ENCODE measurements at regions not wholly inside any gene's neighbourhood (a gene's known extent, or its start where the extent isn't known, plus 50 kb on each side); places are given as distances from the start of the nearest gene placed in this dataset.

DNA sequence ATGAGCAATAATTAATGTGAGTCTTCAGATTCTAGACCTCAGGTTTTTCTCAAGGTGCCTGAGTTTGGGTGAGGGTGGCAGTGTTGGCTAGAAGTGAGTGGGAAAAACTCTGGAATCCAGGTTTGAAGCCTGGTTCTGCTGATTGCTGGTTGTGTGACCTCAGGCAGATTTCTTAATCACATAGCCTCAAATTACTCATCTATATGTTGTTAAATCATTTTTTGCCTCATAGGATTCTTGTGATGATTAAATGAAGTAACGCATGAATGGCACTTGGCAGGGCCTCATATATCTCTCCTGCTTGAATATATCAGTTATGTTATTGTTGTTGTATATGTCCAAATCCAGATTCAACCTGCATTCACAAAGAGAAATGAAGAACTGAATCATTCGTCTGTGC lies 60.5 kb downstream of the NR2F2 start:
- TF ChIP-seq, protein P1, sequence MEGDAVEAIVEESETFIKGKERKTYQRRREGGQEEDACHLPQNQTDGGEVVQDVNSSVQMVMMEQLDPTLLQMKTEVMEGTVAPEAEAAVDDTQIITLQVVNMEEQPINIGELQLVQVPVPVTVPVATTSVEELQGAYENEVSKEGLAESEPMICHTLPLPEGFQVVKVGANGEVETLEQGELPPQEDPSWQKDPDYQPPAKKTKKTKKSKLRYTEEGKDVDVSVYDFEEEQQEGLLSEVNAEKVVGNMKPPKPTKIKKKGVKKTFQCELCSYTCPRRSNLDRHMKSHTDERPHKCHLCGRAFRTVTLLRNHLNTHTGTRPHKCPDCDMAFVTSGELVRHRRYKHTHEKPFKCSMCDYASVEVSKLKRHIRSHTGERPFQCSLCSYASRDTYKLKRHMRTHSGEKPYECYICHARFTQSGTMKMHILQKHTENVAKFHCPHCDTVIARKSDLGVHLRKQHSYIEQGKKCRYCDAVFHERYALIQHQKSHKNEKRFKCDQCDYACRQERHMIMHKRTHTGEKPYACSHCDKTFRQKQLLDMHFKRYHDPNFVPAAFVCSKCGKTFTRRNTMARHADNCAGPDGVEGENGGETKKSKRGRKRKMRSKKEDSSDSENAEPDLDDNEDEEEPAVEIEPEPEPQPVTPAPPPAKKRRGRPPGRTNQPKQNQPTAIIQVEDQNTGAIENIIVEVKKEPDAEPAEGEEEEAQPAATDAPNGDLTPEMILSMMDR (IDR thresholded peaks at IDR 0.05; ENCODE audit: poor library complexity, severe bottlenecking) = no peak
- Histone ChIP-seq H3K4me1 (ENCODE audit: insufficient read depth, poor library complexity, severe bottlenecking) (no peaks in the 10 kb centered on the region), H3K27ac (ENCODE audit: poor library complexity, severe bottlenecking) (no peak overlapping the region), H3K27me3 (ENCODE audit: insufficient read depth, poor library complexity, severe bottlenecking) (peaks cover 46% of the 10 kb centered on the region), H3K4me3 (ENCODE audit: severe bottlenecking) (no peak overlapping the region), H3K36me3 (ENCODE audit: low read depth) (no peaks in the 10 kb centered on the region), H3K9me3 (ENCODE audit: severe bottlenecking) (no peaks in the 10 kb centered on the region)
- ATAC-seq (ENCODE audit: low read depth) (no peak), DNase-seq (ENCODE audit: low spot score) (no peak)

DNA sequence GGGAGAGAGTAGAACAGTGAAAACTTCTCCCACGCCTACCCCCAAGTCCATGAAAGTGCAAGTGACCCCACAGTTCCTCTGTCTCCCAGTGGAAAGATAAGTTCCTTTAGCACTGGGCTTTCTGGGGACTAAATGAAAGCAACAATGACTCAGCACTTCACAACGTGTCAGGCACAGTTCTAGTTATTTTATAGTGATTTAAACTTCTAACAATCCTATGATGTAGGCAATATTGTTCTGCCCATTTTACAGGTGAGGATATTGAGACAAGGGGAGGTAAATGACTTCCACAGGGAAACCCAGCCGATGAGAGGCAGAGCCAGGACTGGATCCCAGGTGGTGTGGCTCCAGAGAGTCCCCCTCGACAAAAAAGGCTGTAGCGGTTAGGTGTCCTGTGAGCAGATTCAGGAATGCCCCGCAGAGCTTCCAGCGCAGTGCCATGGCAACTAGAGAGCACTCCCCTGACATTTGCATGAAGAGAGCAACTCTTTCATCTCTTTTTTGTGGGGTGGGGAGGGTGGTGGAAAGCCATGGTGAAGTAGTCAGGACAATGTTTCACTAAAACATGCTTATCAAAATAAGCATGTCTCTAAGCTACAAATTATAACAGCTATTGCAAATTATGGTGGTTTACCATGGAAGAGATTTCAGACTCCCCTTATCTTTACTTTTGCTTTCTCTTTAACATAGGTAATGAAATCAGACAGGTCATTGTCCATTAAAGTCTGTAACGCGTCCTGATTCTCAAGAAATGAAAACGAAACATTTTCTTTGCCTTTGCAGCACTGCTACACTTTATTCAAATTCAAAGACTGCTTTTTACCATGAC lies 62.1 kb downstream of the NR2F2 start:
- Histone ChIP-seq H3K27me3 (ENCODE audit: insufficient read depth, poor library complexity, severe bottlenecking) (peaks cover 43% of the 10 kb centered on the region), H3K4me3 (ENCODE audit: severe bottlenecking) (no peak overlapping the region), H3K9me3 (ENCODE audit: severe bottlenecking) (no peaks in the 10 kb centered on the region), H3K36me3 (ENCODE audit: low read depth) (no peaks in the 10 kb centered on the region), H3K4me1 (ENCODE audit: insufficient read depth, poor library complexity, severe bottlenecking) (no peaks in the 10 kb centered on the region), H3K27ac (ENCODE audit: poor library complexity, severe bottlenecking) (no peak overlapping the region)
- TF ChIP-seq, protein P1 (IDR thresholded peaks at IDR 0.05; ENCODE audit: poor library complexity, severe bottlenecking) = no peak
- ATAC-seq (ENCODE audit: low read depth) (no peak), DNase-seq (ENCODE audit: low spot score) (no peak)

DNA sequence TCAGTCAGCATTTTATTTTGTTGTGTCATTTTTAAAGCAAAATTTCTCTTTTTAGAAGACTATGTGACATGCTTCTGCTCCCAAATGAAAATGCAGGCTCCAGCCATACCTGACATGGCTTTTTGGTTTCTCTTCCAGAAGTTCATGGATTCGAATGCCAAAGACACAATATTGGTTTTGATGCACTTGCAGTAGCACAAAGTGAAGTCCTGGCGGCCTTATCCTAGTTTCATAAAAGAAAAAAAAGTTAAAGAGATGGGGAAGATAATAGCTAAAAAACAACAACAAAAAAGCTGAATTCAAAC lies 62.7 kb downstream of the NR2F2 start:
- peaks cover 49% of the 10 kb centered on the region for H3K27me3 ChIP-seq (ENCODE audit: insufficient read depth, poor library complexity, severe bottlenecking)
- no peaks in the 10 kb centered on the region for H3K9me3 ChIP-seq (ENCODE audit: severe bottlenecking)
- H3K36me3 ChIP-seq (ENCODE audit: low read depth) = no peaks in the 10 kb centered on the region
- TF ChIP-seq, protein P1 (IDR thresholded peaks at IDR 0.05; ENCODE audit: poor library complexity, severe bottlenecking) = no peak
- DNase-seq (ENCODE audit: low spot score) (no peak), ATAC-seq (ENCODE audit: low read depth) (no peak)
- H3K4me3 ChIP-seq (ENCODE audit: severe bottlenecking) = no peak overlapping the region
- H3K4me1 ChIP-seq (ENCODE audit: insufficient read depth, poor library complexity, severe bottlenecking) = no peaks in the 10 kb centered on the region
- H3K27ac ChIP-seq (ENCODE audit: poor library complexity, severe bottlenecking) = no peak overlapping the region

DNA sequence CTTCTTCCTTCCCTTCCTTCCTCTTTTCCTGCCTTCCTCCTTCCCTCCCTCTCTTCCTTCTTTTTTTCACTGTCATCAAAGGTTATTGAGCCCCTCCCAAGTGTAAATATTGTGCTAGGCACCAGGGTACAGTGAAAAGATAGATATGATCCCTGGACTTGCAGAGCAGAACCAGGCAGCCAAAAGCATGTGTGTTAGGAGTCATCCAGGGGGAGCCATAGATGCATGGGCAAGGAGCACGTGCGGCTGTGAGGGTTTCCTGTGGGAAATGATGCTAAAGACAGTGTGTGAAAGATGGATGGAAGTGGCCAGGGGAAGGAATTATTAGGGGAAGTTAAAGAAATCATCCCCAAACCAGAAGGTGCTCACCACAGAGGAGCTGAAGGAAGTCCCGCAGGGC lies 65.2 kb downstream of the NR2F2 start:
- no peak overlapping the region for H3K27ac ChIP-seq (ENCODE audit: poor library complexity, severe bottlenecking)
- peaks cover 59% of the 10 kb centered on the region for H3K27me3 ChIP-seq (ENCODE audit: insufficient read depth, poor library complexity, severe bottlenecking)
- H3K36me3 ChIP-seq (ENCODE audit: low read depth) = no peaks in the 10 kb centered on the region
- no peaks in the 10 kb centered on the region for H3K4me1 ChIP-seq (ENCODE audit: insufficient read depth, poor library complexity, severe bottlenecking)
- DNase-seq (ENCODE audit: low spot score) (no peak), ATAC-seq (ENCODE audit: low read depth) (0 out of 3 replicates have a peak, but pooled peaks have one; percentile 35)
- H3K4me3 ChIP-seq (ENCODE audit: severe bottlenecking) = no peak overlapping the region
- no peaks in the 10 kb centered on the region for H3K9me3 ChIP-seq (ENCODE audit: severe bottlenecking)
- TF ChIP-seq, protein P1 (IDR thresholded peaks at IDR 0.05; ENCODE audit: poor library complexity, severe bottlenecking) = no peak

DNA sequence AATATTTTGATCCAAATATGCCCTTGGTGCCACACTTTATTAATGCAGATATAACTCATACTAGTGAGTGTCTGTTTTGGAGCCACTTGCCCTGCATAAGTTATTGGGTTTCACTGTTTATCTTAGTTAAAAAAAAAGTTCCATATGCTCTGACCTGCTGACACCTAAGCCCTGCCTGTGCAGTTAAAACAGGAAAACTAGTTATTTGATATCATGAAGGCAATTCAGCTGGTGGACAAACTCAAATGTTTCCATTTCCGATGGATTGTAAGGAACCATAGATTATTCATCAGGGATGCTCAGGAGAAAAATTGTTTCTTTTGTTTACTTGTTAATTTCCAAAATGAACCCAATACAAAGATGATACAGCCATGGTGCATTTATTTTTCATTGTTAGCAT lies 68.3 kb downstream of the NR2F2 start:
- Histone ChIP-seq H3K36me3 (ENCODE audit: low read depth) (no peaks in the 10 kb centered on the region), H3K27me3 (ENCODE audit: insufficient read depth, poor library complexity, severe bottlenecking) (peaks cover 60% of the 10 kb centered on the region), H3K4me3 (ENCODE audit: severe bottlenecking) (no peak overlapping the region), H3K27ac (ENCODE audit: poor library complexity, severe bottlenecking) (no peak overlapping the region), H3K4me1 (ENCODE audit: insufficient read depth, poor library complexity, severe bottlenecking) (no peaks in the 10 kb centered on the region), H3K9me3 (ENCODE audit: severe bottlenecking) (no peaks in the 10 kb centered on the region)
- TF ChIP-seq, protein P1 (IDR thresholded peaks at IDR 0.05; ENCODE audit: poor library complexity, severe bottlenecking) = no peak
- DNase-seq (ENCODE audit: low spot score) (no peak), ATAC-seq (ENCODE audit: low read depth) (no peak)
